HEK293 (cell line): ENCODE measurements at regions not wholly inside any gene's neighbourhood (a gene's known extent, or its start where the extent isn't known, plus 50 kb on each side); places are given as distances from the start of the nearest gene placed in this dataset.

Experiments used
- KLF16 ChIP-seq: fragments of 450-650 bp; formaldehyde crosslinking; IDR thresholded peaks from 2 replicates; pipeline ENCODE4 v1.5.1; 2017; ENCODE audit warnings: missing biosample characterization, missing genetic modification characterization
- ZNF10 ChIP-seq: fragments of 450-650 bp; formaldehyde crosslinking; IDR thresholded peaks from 2 replicates; pipeline ENCODE4 v1.5.1; 2017; ENCODE audit warnings: missing biosample characterization, missing genetic modification characterization
- ZNF266 ChIP-seq: fragments of 450-650 bp; formaldehyde crosslinking; IDR thresholded peaks from 2 replicates; pipeline ENCODE4 v1.5.1; 2016; ENCODE audit warnings: missing biosample characterization, missing genetic modification characterization, low read depth
- ZNF639 ChIP-seq: fragments of 450-650 bp; formaldehyde crosslinking; IDR thresholded peaks from 2 replicates; pipeline ENCODE4 v1.5.1; 2016; ENCODE audit warnings: missing biosample characterization, missing genetic modification characterization
- ZNF704 ChIP-seq: fragments of 450-650 bp; formaldehyde crosslinking; IDR thresholded peaks from 2 replicates; pipeline ENCODE4 v1.5.1; 2016; ENCODE audit warnings: missing biosample characterization, missing genetic modification characterization
- ZNF785 ChIP-seq: fragments of 450-650 bp; formaldehyde crosslinking; IDR thresholded peaks from 2 replicates; pipeline ENCODE4 v1.5.1; 2016; ENCODE audit warnings: missing biosample characterization, missing genetic modification characterization
- TF ChIP-seq, protein P1 (sequence below): fragments of 450-650 bp; formaldehyde crosslinking; IDR thresholded peaks from 2 replicates; pipeline ENCODE4 v1.5.1; 2016; ENCODE audit warnings: missing biosample characterization, missing genetic modification characterization

GRCh38 chr6:11663519-11663918 is 115.1 kb downstream of the ADTRP start:
- TF ChIP-seq KLF16 (no peak), ZNF639 (tag by site-specific recombination) (no peak), ZNF785 (tag by site-specific recombination) (no peak), ZNF704 (no peak), ZNF10 (tag by site-specific recombination) (no peak), ZNF266 (tag by site-specific recombination) (no peak)
- TF ChIP-seq, protein P1, sequence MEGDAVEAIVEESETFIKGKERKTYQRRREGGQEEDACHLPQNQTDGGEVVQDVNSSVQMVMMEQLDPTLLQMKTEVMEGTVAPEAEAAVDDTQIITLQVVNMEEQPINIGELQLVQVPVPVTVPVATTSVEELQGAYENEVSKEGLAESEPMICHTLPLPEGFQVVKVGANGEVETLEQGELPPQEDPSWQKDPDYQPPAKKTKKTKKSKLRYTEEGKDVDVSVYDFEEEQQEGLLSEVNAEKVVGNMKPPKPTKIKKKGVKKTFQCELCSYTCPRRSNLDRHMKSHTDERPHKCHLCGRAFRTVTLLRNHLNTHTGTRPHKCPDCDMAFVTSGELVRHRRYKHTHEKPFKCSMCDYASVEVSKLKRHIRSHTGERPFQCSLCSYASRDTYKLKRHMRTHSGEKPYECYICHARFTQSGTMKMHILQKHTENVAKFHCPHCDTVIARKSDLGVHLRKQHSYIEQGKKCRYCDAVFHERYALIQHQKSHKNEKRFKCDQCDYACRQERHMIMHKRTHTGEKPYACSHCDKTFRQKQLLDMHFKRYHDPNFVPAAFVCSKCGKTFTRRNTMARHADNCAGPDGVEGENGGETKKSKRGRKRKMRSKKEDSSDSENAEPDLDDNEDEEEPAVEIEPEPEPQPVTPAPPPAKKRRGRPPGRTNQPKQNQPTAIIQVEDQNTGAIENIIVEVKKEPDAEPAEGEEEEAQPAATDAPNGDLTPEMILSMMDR (tag by site-specific recombination): no peak
